GM10266 (cell line): ENCODE measurements at regions not wholly inside any gene's neighbourhood (a gene's known extent, or its start where the extent isn't known, plus 50 kb on each side); places are given as distances from the start of the nearest gene placed in this dataset.

ENCODE experiments used
- DNase-seq: peaks from one replicate; pipeline ENCODE4 v3.0.0; 2012; ENCODE audit errors: extremely low spot score
- CTCF ChIP-seq: IDR thresholded peaks from 2 replicates; pipeline ENCODE4 v1.5.1; 2012; ENCODE audit warnings: mild to moderate bottlenecking, low read depth; ENCODE audit not compliant: control insufficient read depth, insufficient read depth; ENCODE audit errors: missing control alignments

GRCh38 chr11:106186630-106187029 lies 109.2 kb downstream of the AASDHPPT start:
- no peak for TF ChIP-seq CTCF
- DNase-seq, result no peak

GRCh38 chr11:106187860-106188456 lies 110.5 kb downstream of the AASDHPPT start:
- no peak for TF ChIP-seq CTCF

GRCh38 chr11:106193956-106194355 lies 116.5 kb downstream of the AASDHPPT start:
- no peak for TF ChIP-seq CTCF
- DNase-seq, result no peak

More at GRCh38 chr11:106187860-106188456, 110.5 kb downstream of the AASDHPPT start:
- no peak for DNase-seq

- DNase-seq, result no peak
- no peak for TF ChIP-seq CTCF
Measured at GRCh38 chr11:106197438-106197837, 120.0 kb downstream of the AASDHPPT start.

GRCh38 chr11:106202935-106203620 lies 125.6 kb downstream of the AASDHPPT start:
- DNase-seq, result no peak

GRCh38 chr11:106208760-106209159 lies 131.3 kb downstream of the AASDHPPT start:
- TF ChIP-seq CTCF, result no peak
- DNase-seq, result no peak

More at GRCh38 chr11:106202935-106203620, 125.6 kb downstream of the AASDHPPT start:
- no peak for TF ChIP-seq CTCF

GRCh38 chr11:106212081-106212480 lies 134.6 kb downstream of the AASDHPPT start:
- no peak for TF ChIP-seq CTCF
- DNase-seq, result no peak
